OCI-M2 (cell line): ENCODE measurements at regions not wholly inside any gene's neighbourhood (a gene's known extent, or its start where the extent isn't known, plus 50 kb on each side); places are given as distances from the start of the nearest gene placed in this dataset.
"Not testable (repeated sequence)": the region's sequence is repeated elsewhere in the genome, so short reads cannot be mapped to it uniquely, and the experiment has no call there.

Experiments used
- DNase-seq: peaks from one replicate; lab custom pipeline; 2025; ENCODE audit not compliant: unreplicated experiment; lab: John Stamatoyannopoulos, UW

GRCh38 chr2:3115301-3116042 lies 262.1 kb downstream of the EIPR1 start:
- no peak for DNase-seq

- no peak for DNase-seq
Measured at GRCh38 chr2:3114406-3115185, 263.0 kb downstream of the EIPR1 start.

- no peak for DNase-seq
Measured at GRCh38 chr2:3113769-3114168, 263.8 kb downstream of the EIPR1 start.

- no peak for DNase-seq
Measured at GRCh38 chr2:3113122-3113521, 264.5 kb downstream of the EIPR1 start.

- no peak for DNase-seq
Measured at GRCh38 chr2:3112553-3112952, 265.1 kb downstream of the EIPR1 start.

- DNase-seq: no peak
Measured at GRCh38 chr2:3112131-3112530, 265.5 kb downstream of the EIPR1 start.

GRCh38 chr2:3110994-3111666 lies 266.5 kb downstream of the EIPR1 start:
- no peak for DNase-seq

GRCh38 chr2:3110555-3110954 lies 267.1 kb downstream of the EIPR1 start:
- no peak for DNase-seq

GRCh38 chr2:3108710-3109702 lies 268.6 kb downstream of the EIPR1 start:
- no peak for DNase-seq

- no peak for DNase-seq
Measured at GRCh38 chr2:3108105-3108504, 269.5 kb downstream of the EIPR1 start.

- no peak for DNase-seq
Measured at GRCh38 chr2:3107567-3107966, 270.1 kb downstream of the EIPR1 start.

- no peak for DNase-seq
Measured at GRCh38 chr2:3105814-3106569, 271.6 kb downstream of the EIPR1 start.

- DNase-seq: not testable (repeated sequence)
Measured at GRCh38 chr2:3104958-3105813, 272.4 kb downstream of the EIPR1 start.

GRCh38 chr2:3104261-3104660 lies 273.4 kb downstream of the EIPR1 start:
- DNase-seq: no peak

GRCh38 chr2:3102922-3103569 lies 274.6 kb downstream of the EIPR1 start:
- no peak for DNase-seq

GRCh38 chr2:3102081-3102921 lies 275.3 kb downstream of the EIPR1 start:
- no peak for DNase-seq
